ENCODE measurements at regions not wholly inside any gene's neighbourhood (a gene's known extent, or its start where the extent isn't known, plus 50 kb on each side); places are given as distances from the start of the nearest gene placed in this dataset.

- DNase-seq (ENCODE audit: low read depth): no peak
Observed at GRCh38 chr15:93866948-93867347, 364.4 kb upstream of the MCTP2 start.

- no peak for DNase-seq (ENCODE audit: low read depth)
Observed at GRCh38 chr15:93866476-93866875, 364.9 kb upstream of the MCTP2 start.

GRCh38 chr15:93865586-93865985 lies 365.8 kb upstream of the MCTP2 start:
- DNase-seq (ENCODE audit: low read depth): no peak

- DNase-seq (ENCODE audit: low read depth): no peak
Observed at GRCh38 chr15:93862791-93863190, 368.6 kb upstream of the MCTP2 start.

GRCh38 chr15:93861956-93862741 lies 369.2 kb upstream of the MCTP2 start:
- DNase-seq (ENCODE audit: low read depth): no peak

GRCh38 chr15:93861413-93861812 lies 369.9 kb upstream of the MCTP2 start:
- no peak for DNase-seq (ENCODE audit: low read depth)

- DNase-seq (ENCODE audit: low read depth): no peak
Observed at GRCh38 chr15:93860701-93861100, 370.7 kb upstream of the MCTP2 start.

- no peak for DNase-seq (ENCODE audit: low read depth)
Observed at GRCh38 chr15:93859176-93859575, 372.2 kb upstream of the MCTP2 start.

- no peak for DNase-seq (ENCODE audit: low read depth)
Observed at GRCh38 chr15:93855181-93855826, 376.1 kb upstream of the MCTP2 start.

GRCh38 chr15:93854088-93854487 lies 377.3 kb upstream of the MCTP2 start:
- no peak for DNase-seq (ENCODE audit: low read depth)

- DNase-seq (ENCODE audit: low read depth): no peak
Observed at GRCh38 chr15:93852761-93853160, 378.6 kb upstream of the MCTP2 start.

- DNase-seq (ENCODE audit: low read depth): no peak
Observed at GRCh38 chr15:93848490-93848889, 382.9 kb upstream of the MCTP2 start.

GRCh38 chr15:93848076-93848475 lies 383.3 kb upstream of the MCTP2 start:
- no peak for DNase-seq (ENCODE audit: low read depth)

GRCh38 chr15:93846148-93846547 lies 385.2 kb upstream of the MCTP2 start:
- no peak for DNase-seq (ENCODE audit: low read depth)

GRCh38 chr15:93837450-93837849 lies 393.9 kb upstream of the MCTP2 start:
- no peak for DNase-seq (ENCODE audit: low read depth)

- DNase-seq (ENCODE audit: low read depth): no peak
Observed at GRCh38 chr15:93835344-93835743, 396.0 kb upstream of the MCTP2 start.

- DNase-seq (ENCODE audit: low read depth): no peak
Observed at GRCh38 chr15:93831641-93832040, 399.7 kb upstream of the MCTP2 start.

- no peak for DNase-seq (ENCODE audit: low read depth)
Observed at GRCh38 chr15:93830221-93831080, 400.9 kb upstream of the MCTP2 start.

- no peak for DNase-seq (ENCODE audit: low read depth)
Observed at GRCh38 chr15:93829115-93829870, 402.1 kb upstream of the MCTP2 start.

- DNase-seq (ENCODE audit: low read depth): no peak
Observed at GRCh38 chr15:93826790-93827189, 404.6 kb upstream of the MCTP2 start.

- no peak for DNase-seq (ENCODE audit: low read depth)
Observed at GRCh38 chr15:93826293-93826692, 405.1 kb upstream of the MCTP2 start.

- no peak for DNase-seq (ENCODE audit: low read depth)
Observed at GRCh38 chr15:93825682-93826081, 405.7 kb upstream of the MCTP2 start.
